H9 (cell line): ENCODE measurements at regions not wholly inside any gene's neighbourhood (a gene's known extent, or its start where the extent isn't known, plus 50 kb on each side); places are given as distances from the start of the nearest gene placed in this dataset.

Source experiments
- DNase-seq: peaks from one replicate; pipeline ENCODE4 v3.0.0-alpha.2; 2017
- H2AFZ ChIP-seq: one replicate; pipeline ENCODE4 v1.6.1; 2013; ENCODE audit warnings: mild to moderate bottlenecking, low read length, control low read depth, moderate library complexity
- H2AK5ac ChIP-seq: 2 replicates; pipeline ENCODE4 v1.6.1; 2013; ENCODE audit warnings: low read length, control low read depth, mixed read lengths; ENCODE audit not compliant: insufficient read length
- H2BK120ac ChIP-seq: one replicate; pipeline ENCODE4 v1.6.1; 2013; ENCODE audit warnings: low read depth, mild to moderate bottlenecking, low read length, control low read depth, inconsistent platforms; ENCODE audit not compliant: poor library complexity, severe bottlenecking
- H2BK12ac ChIP-seq: 2 replicates; pipeline ENCODE4 v1.6.1; 2013; ENCODE audit warnings: low read length, control low read depth, mixed read lengths, low read depth; ENCODE audit not compliant: insufficient read length
- H2BK15ac ChIP-seq: 2 replicates; pipeline ENCODE4 v1.6.1; 2013; ENCODE audit warnings: low read depth, low read length, control low read depth
- H2BK20ac ChIP-seq: one replicate; pipeline ENCODE4 v1.6.1; 2013; ENCODE audit warnings: low read depth, mild to moderate bottlenecking, low read length, control low read depth, inconsistent platforms; ENCODE audit not compliant: poor library complexity, severe bottlenecking
- H2BK5ac ChIP-seq: 2 replicates; pipeline ENCODE4 v1.6.1; 2013; ENCODE audit warnings: low read length, control low read depth, mixed read lengths; ENCODE audit not compliant: insufficient read length
- H3K14ac ChIP-seq: 2 replicates; pipeline ENCODE4 v1.6.1; 2013; ENCODE audit warnings: low read length, control low read depth; ENCODE audit not compliant: insufficient read depth
- H3K18ac ChIP-seq: 2 replicates; pipeline ENCODE4 v1.6.1; 2013; ENCODE audit warnings: low read depth, mild to moderate bottlenecking, mixed read lengths, low read length, control low read depth; ENCODE audit not compliant: insufficient read length
- H3K23ac ChIP-seq: 2 replicates; pipeline ENCODE4 v1.6.1; 2013; ENCODE audit warnings: low read length, control low read depth, mixed read lengths, low read depth; ENCODE audit not compliant: insufficient read length
- H3K23me2 ChIP-seq: 2 replicates; pipeline ENCODE4 v1.6.1; 2013; ENCODE audit warnings: low read depth, mild to moderate bottlenecking, mixed read lengths, low read length, control low read depth; ENCODE audit not compliant: insufficient read length, poor library complexity, severe bottlenecking
- H3K27ac ChIP-seq: 2 replicates; pipeline ENCODE4 v1.5.1; 2013; ENCODE audit warnings: low read length, control low read depth, mixed read lengths, low read depth; ENCODE audit not compliant: insufficient read length
- H3K27me3 ChIP-seq: 2 replicates; pipeline ENCODE4 v1.6.1; 2013; ENCODE audit warnings: low read length, control low read depth, inconsistent platforms; ENCODE audit not compliant: insufficient read depth
- H3K4ac ChIP-seq: 2 replicates; pipeline ENCODE4 v1.6.1; 2013; ENCODE audit warnings: low read depth, mild to moderate bottlenecking, control low read depth, inconsistent platforms, low read length, moderate library complexity
- H3K4me1 ChIP-seq: 2 replicates; pipeline ENCODE4 v1.6.1; 2013; ENCODE audit warnings: low read length, control low read depth, inconsistent platforms; ENCODE audit not compliant: insufficient read depth
- H3K4me2 ChIP-seq: 2 replicates; pipeline ENCODE4 v1.6.1; 2013; ENCODE audit warnings: low read length, control low read depth, mixed read lengths; ENCODE audit not compliant: insufficient read length, insufficient read depth
- H3K56ac ChIP-seq: 2 replicates; pipeline ENCODE4 v1.6.1; 2013; ENCODE audit warnings: low read depth, mild to moderate bottlenecking, mixed read lengths, low read length, control low read depth; ENCODE audit not compliant: insufficient read length
- H3K79me1 ChIP-seq: 2 replicates; pipeline ENCODE4 v1.6.1; 2013; ENCODE audit warnings: low read depth, mild to moderate bottlenecking, moderate library complexity, low read length, control low read depth, inconsistent platforms; ENCODE audit not compliant: insufficient read depth, poor library complexity, severe bottlenecking
- H3K79me2 ChIP-seq: 2 replicates; pipeline ENCODE4 v1.6.1; 2013; ENCODE audit warnings: low read length, control low read depth, inconsistent platforms; ENCODE audit not compliant: insufficient read depth
- H3K9ac ChIP-seq: 2 replicates; pipeline ENCODE4 v1.6.1; 2013; ENCODE audit warnings: low read length, control low read depth, mixed read lengths; ENCODE audit not compliant: insufficient read length; ENCODE audit errors: extremely low read depth
- H3K9me3 ChIP-seq: one replicate; pipeline ENCODE4 v1.6.1; 2013; ENCODE audit warnings: low read depth, low read length, inconsistent platforms; ENCODE audit not compliant: control insufficient read depth
- H3T11ph ChIP-seq: one replicate; pipeline ENCODE4 v1.6.1; 2013; ENCODE audit warnings: mild to moderate bottlenecking, low read length, control low read depth, inconsistent platforms
- H4K20me1 ChIP-seq: one replicate; pipeline ENCODE4 v1.6.1; 2013; ENCODE audit not compliant: control insufficient read depth, insufficient read length, insufficient read depth
- H4K5ac ChIP-seq: 2 replicates; pipeline ENCODE4 v1.6.1; 2013; ENCODE audit warnings: low read depth, mild to moderate bottlenecking, mixed read lengths, low read length, control low read depth; ENCODE audit not compliant: insufficient read length
- H4K8ac ChIP-seq: replicated peaks from 2 replicates; pipeline ENCODE4 v1.6.1; 2013; ENCODE audit warnings: low read length, control low read depth, mixed read lengths, low read depth; ENCODE audit not compliant: insufficient read length
- H4K91ac ChIP-seq: 2 replicates; pipeline ENCODE4 v1.6.1; 2013; ENCODE audit warnings: low read depth, mild to moderate bottlenecking, moderate library complexity, mixed read lengths, low read length, control low read depth; ENCODE audit not compliant: insufficient read length
- H3K27ac Mint-ChIP-seq, 3 experiments: 2 replicates in 2 of 3; 3 replicates in 1 of 3; pipeline ENCODE4 v1.8.0; 2020 to 2021; ENCODE audit warnings: mixed read lengths in 3 of 3, mild to moderate bottlenecking in 1 of 3, moderate library complexity in 1 of 3
- H3K27me3 Mint-ChIP-seq: 2 replicates; pipeline ENCODE4 v1.8.0; 2021; ENCODE audit warnings: low read depth, mild to moderate bottlenecking, moderate library complexity, mixed read lengths
- H3K36me3 Mint-ChIP-seq, 3 experiments: 2 replicates in 2 of 3; 3 replicates in 1 of 3; pipeline ENCODE4 v1.8.0; 2020 to 2021; ENCODE audit warnings: low read depth in 3 of 3, mixed read lengths in 3 of 3; ENCODE audit not compliant: insufficient read depth in 1 of 3
- H3K4me1 Mint-ChIP-seq, 2 experiments: 2 replicates each; pipeline ENCODE4 v1.8.0; 2020; ENCODE audit warnings: mixed read lengths in 2 of 2
- H3K4me3 Mint-ChIP-seq, 2 experiments: 2 replicates in 1 of 2; 3 replicates in 1 of 2; pipeline ENCODE4 v1.8.0; 2020 to 2021; ENCODE audit warnings: mild to moderate bottlenecking in 2 of 2, mixed read lengths in 2 of 2, moderate library complexity in 1 of 2
- H3K9me3 Mint-ChIP-seq, 2 experiments: 2 replicates in 1 of 2; 3 replicates in 1 of 2; pipeline ENCODE4 v1.8.0; 2020; ENCODE audit warnings: mild to moderate bottlenecking in 2 of 2, mixed read lengths in 2 of 2, moderate library complexity in 1 of 2
- CTCF ChIP-seq: fragments of 200-600 bp; sonication (generic); conservative IDR thresholded peaks from 3 replicates; pipeline ENCODE4 v1.8.0; 2021; ENCODE audit warnings: antibody characterized with exemption, mild to moderate bottlenecking
- WGBS: extraction: QIAGEN DNeasy Blood & Tissue Kit; methylation state at CpG from one replicate; pipeline ENCODE4 v1.1.7; 2013; ENCODE audit warnings: missing lambda C conversion rate, low lambda C conversion rate, mixed read lengths; ENCODE audit not compliant: insufficient read length; ENCODE audit errors: extremely low coverage; 5-methylcytosine and 5-hydroxymethylcytosine counted together

GRCh38 chr6:104239971-104240370 is 619.7 kb downstream of the HACE1 start:
- Mint-ChIP-seq H3K4me3 (no peak overlapping the region), H3K4me1 (no peaks in the 10 kb centered on the region), H3K27me3 (peaks cover 59% of the 10 kb centered on the region), H3K27ac (no peak overlapping the region), H3K9me3 (no peaks in the 10 kb centered on the region; a peak in 1 of 5 replicates), H3K36me3 (no peaks in the 10 kb centered on the region)
- H3K23ac ChIP-seq = no peak overlapping the region
- H3K18ac ChIP-seq = no peak overlapping the region
- no peaks in the 10 kb centered on the region for H4K20me1 ChIP-seq
- no peak overlapping the region for H2BK5ac ChIP-seq
- H3K23me2 ChIP-seq = no peaks in the 10 kb centered on the region
- no peaks in the 10 kb centered on the region for H3K4me1 ChIP-seq
- TF ChIP-seq CTCF = no peak
- H3K4ac ChIP-seq = no peak overlapping the region
- H3K4me2 ChIP-seq = no peak overlapping the region
- no peak overlapping the region for H4K8ac ChIP-seq
- H2BK20ac ChIP-seq = no peak overlapping the region
- H2AK5ac ChIP-seq = no peak overlapping the region
- H3K79me1 ChIP-seq = no peaks in the 10 kb centered on the region
- H2BK15ac ChIP-seq = no peak overlapping the region
- no peak for DNase-seq
- no peak overlapping the region for H3K27ac ChIP-seq
- H3K14ac ChIP-seq = no peak overlapping the region
- no peaks in the 10 kb centered on the region for H3K9me3 ChIP-seq
- no peaks in the 10 kb centered on the region for H3K79me2 ChIP-seq
- WGBS = no CpG with 5 or more reads among the region's 5 CpGs
- no peak overlapping the region for H2BK12ac ChIP-seq
- no peak overlapping the region for H2BK120ac ChIP-seq
- no peak overlapping the region for H3K9ac ChIP-seq
- H3T11ph ChIP-seq = no peak overlapping the region
- no peak overlapping the region for H4K91ac ChIP-seq
- H4K5ac ChIP-seq = no peak overlapping the region
- no peaks in the 10 kb centered on the region for H3K27me3 ChIP-seq
- H3K56ac ChIP-seq = no peak overlapping the region
- no peak overlapping the region for H2AFZ ChIP-seq
